ENCODE measurements at regions not wholly inside any gene's neighbourhood (a gene's known extent, or its start where the extent isn't known, plus 50 kb on each side); places are given as distances from the start of the nearest gene placed in this dataset.

- TF ChIP-seq CTCF (IDR thresholded peaks at IDR 0.05) = no peak
- TF ChIP-seq POLR2A (IDR thresholded peaks at IDR 0.05) = no peak
- H3K36me3 ChIP-seq (replicated peaks in 1 of 2; ENCODE audit: insufficient read depth in 1 of 2, low read depth in 2 of 2) = no peaks in the 10 kb centered on the region
- no peak overlapping the region for H3K27ac ChIP-seq
- peaks cover 0 to 6% (median 0%) of the 10 kb centered on the region in 3 donors for H3K9me3 ChIP-seq
- ATAC-seq = no peak
- no peak overlapping the region for H3K4me3 ChIP-seq
- H3K27me3 ChIP-seq = no peaks in the 10 kb centered on the region
- H3K4me1 ChIP-seq = no peaks in the 10 kb centered on the region
- WGBS, 2 donors = 100% methylated on average over 2 of the region's 2 CpGs; no CpG with 5 or more reads in 1 of the 2 donors
- no peak for DNase-seq
- intact Hi-C loops (cut with DNase I) = no loop called here
These were observed 65.4 kb upstream of the DMRT1 start for GRCh38 chr9:776086-776485.

DNA sequence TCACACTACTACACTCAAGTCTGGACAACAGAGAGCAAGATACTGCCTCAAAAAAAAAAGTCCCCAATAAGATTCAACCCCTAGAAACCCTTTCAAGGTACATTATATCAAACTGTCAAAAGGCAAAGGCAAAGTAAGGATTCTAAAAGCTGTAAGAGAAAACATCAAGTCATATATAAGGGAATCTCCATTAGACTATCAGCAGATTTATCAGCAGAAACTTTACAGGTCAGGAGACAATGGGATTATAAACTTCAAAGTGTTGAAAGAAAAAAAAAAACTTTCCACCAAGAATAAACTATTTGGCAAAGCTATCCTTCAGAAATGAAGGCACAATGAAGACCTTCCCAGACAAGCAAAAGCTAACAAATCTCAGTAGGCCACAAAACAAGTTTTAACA is 63.5 kb upstream of the DMRT1 start:
- intact Hi-C loops (cut with DNase I) = no loop called here
- H3K27ac ChIP-seq = no peak overlapping the region
- no peak for ATAC-seq
- no peak for TF ChIP-seq CTCF (IDR thresholded peaks at IDR 0.05)
- no peak for TF ChIP-seq POLR2A (IDR thresholded peaks at IDR 0.05)
- H3K27me3 ChIP-seq = no peaks in the 10 kb centered on the region
- no peaks in the 10 kb centered on the region for H3K36me3 ChIP-seq (replicated peaks in 1 of 2; ENCODE audit: insufficient read depth in 1 of 2, low read depth in 2 of 2)
- no peak overlapping the region for H3K4me3 ChIP-seq
- no peak for DNase-seq
- H3K4me1 ChIP-seq = no peaks in the 10 kb centered on the region
- H3K9me3 ChIP-seq = peaks cover 0 to 6% (median 0%) of the 10 kb centered on the region in 3 donors

DNA sequence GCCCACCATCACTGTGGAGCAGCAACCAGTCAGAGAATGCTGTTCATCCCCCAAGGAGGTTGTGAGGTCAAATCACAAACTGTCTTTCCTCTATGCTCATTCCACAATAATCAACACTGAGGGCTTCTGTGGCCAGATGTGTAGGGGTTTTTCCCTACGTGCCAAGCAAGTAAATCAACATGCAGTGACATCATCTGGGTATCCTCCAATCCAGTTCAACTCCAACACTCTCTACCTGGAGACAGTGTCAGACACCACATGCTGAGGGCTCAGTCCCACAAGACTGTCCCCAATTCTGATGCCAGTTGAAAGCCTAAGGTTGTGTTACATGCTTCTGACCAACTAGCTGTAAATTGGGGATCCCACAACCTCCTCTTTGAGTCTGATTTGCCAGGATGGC is 57.3 kb upstream of the DMRT1 start:
- intact Hi-C loops (cut with DNase I) = no loop called here
- H3K9me3 ChIP-seq = no peaks in the 10 kb centered on the region
- no peaks in the 10 kb centered on the region for H3K4me1 ChIP-seq
- no peak overlapping the region for H3K27ac ChIP-seq
- TF ChIP-seq POLR2A (IDR thresholded peaks at IDR 0.05) (no peak), CTCF (IDR thresholded peaks at IDR 0.05) (no peak)
- DNase-seq (no peak), ATAC-seq (no peak)
- 27 to 83% methylated on average over 1 of the region's 1 CpG for WGBS, 2 donors
- H3K36me3 ChIP-seq (replicated peaks in 1 of 2; ENCODE audit: insufficient read depth in 1 of 2, low read depth in 2 of 2) = no peaks in the 10 kb centered on the region
- no peak overlapping the region for H3K4me3 ChIP-seq
- H3K27me3 ChIP-seq = no peaks in the 10 kb centered on the region

DNA sequence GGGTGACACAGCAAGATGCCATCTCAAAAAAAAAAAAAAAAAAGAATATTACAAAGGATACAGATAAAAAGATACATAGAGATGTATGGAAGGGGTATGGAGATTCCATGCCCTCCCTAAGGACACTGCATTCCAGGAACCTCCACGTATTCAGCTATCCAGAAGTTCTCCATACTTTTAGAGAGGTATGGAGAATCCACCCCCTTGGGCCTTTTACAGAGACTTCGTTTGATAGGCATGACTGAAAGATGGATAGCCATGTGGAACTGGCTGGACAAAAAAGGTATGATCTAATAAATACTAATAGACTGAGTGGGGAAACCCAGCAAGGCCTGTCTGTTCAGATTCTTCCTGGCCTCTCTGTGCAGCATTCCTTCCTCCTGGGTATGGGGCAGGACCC is 56.6 kb upstream of the DMRT1 start:
- Histone ChIP-seq H3K27me3 (no peaks in the 10 kb centered on the region), H3K9me3 (no peaks in the 10 kb centered on the region), H3K36me3 (replicated peaks in 1 of 2; ENCODE audit: insufficient read depth in 1 of 2, low read depth in 2 of 2) (no peaks in the 10 kb centered on the region), H3K27ac (no peak overlapping the region), H3K4me3 (no peak overlapping the region), H3K4me1 (no peaks in the 10 kb centered on the region)
- DNase-seq (no peak), ATAC-seq (no peak)
- 55 to 61% methylated on average over 2 of the region's 2 CpGs for WGBS, 2 donors
- intact Hi-C loops (cut with DNase I) = no loop called here
- no peak for TF ChIP-seq POLR2A (IDR thresholded peaks at IDR 0.05)
- TF ChIP-seq CTCF (IDR thresholded peaks at IDR 0.05) = no peak

DNA sequence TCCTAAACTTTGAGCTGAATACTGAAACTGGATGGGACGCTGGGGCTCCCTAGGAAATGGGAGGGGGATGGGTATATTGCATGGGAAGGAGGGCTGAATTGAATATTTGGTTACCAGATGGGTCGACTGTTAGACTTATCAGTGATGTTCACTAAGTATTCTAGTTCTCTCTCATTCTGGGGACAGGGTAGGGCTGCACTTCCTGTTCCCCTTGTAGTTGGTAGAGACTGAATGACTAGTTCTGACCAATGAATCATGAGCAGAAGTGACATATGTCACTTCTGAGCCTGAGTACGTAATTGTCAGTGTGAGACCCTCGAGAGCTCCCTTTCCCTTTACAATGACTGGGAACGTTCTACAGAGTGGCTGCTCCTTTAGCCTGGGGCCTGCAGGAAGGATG is 55.5 kb upstream of the DMRT1 start:
- no peak for TF ChIP-seq POLR2A (IDR thresholded peaks at IDR 0.05)
- Histone ChIP-seq H3K27ac (no peak overlapping the region), H3K27me3 (no peaks in the 10 kb centered on the region), H3K4me1 (no peaks in the 10 kb centered on the region), H3K9me3 (no peaks in the 10 kb centered on the region), H3K36me3 (replicated peaks in 1 of 2; ENCODE audit: insufficient read depth in 1 of 2, low read depth in 2 of 2) (no peaks in the 10 kb centered on the region), H3K4me3 (no peak overlapping the region)
- DNase-seq (no peak), ATAC-seq (no peak)
- WGBS, 2 donors = 73 to 82% methylated on average over 4 to 5 of the region's 5 CpGs
- intact Hi-C loops (cut with DNase I) = no loop called here

Measured in body of pancreas (tissue), 4 donors.